GM12872 (cell line): ENCODE measurements at regions not wholly inside any gene's neighbourhood (a gene's known extent, or its start where the extent isn't known, plus 50 kb on each side); places are given as distances from the start of the nearest gene placed in this dataset.

ENCODE experiments used
- CTCF ChIP-seq: IDR thresholded peaks from 3 replicates; pipeline ENCODE4 v1.5.1; 2011; ENCODE audit warnings: low read depth, mild to moderate bottlenecking, low read length, moderate library complexity; ENCODE audit not compliant: insufficient read depth

- TF ChIP-seq CTCF = no peak
Observed at GRCh38 chr9:129355631-129356030, 177.6 kb upstream of the IER5L start.

- no peak for TF ChIP-seq CTCF
Observed at GRCh38 chr9:129354498-129354897, 176.4 kb upstream of the IER5L start.

GRCh38 chr9:129353697-129354336 lies 175.8 kb upstream of the IER5L start:
- TF ChIP-seq CTCF = no peak

- TF ChIP-seq CTCF = no peak
Observed at GRCh38 chr9:129352146-129352865, 174.2 kb upstream of the IER5L start.

- no peak for TF ChIP-seq CTCF
Observed at GRCh38 chr9:129351642-129352145, 173.6 kb upstream of the IER5L start.

- TF ChIP-seq CTCF = no peak
Observed at GRCh38 chr9:129351058-129351641, 173.1 kb upstream of the IER5L start.

GRCh38 chr9:129350143-129350935 lies 172.3 kb upstream of the IER5L start:
- no peak for TF ChIP-seq CTCF
